Osteocyte (in vitro differentiated cells): ENCODE measurements at regions not wholly inside any gene's neighbourhood (a gene's known extent, or its start where the extent isn't known, plus 50 kb on each side); places are given as distances from the start of the nearest gene placed in this dataset.
A peak's percentile ranks its signal among the peaks of the same experiment; 100 is the strongest.

ENCODE experiments used
- DNase-seq: peaks from one replicate; pipeline ENCODE4 v3.0.0; 2021; ENCODE audit warnings: mixed read lengths; ENCODE audit not compliant: unreplicated experiment; ENCODE audit errors: extremely low spot score
- H3K27ac Mint-ChIP-seq: one replicate; pipeline ENCODE4 v1.8.0; 2021; ENCODE audit warnings: mild to moderate bottlenecking, mixed read lengths; ENCODE audit not compliant: unreplicated experiment
- H3K27me3 Mint-ChIP-seq: one replicate; pipeline ENCODE4 v1.8.0; 2021; ENCODE audit warnings: mixed read lengths; ENCODE audit not compliant: unreplicated experiment
- H3K36me3 Mint-ChIP-seq: one replicate; pipeline ENCODE4 v1.8.0; 2021; ENCODE audit warnings: mixed read lengths; ENCODE audit not compliant: unreplicated experiment
- H3K4me1 Mint-ChIP-seq: one replicate; pipeline ENCODE4 v1.8.0; 2021; ENCODE audit warnings: mixed read lengths; ENCODE audit not compliant: unreplicated experiment
- H3K4me3 Mint-ChIP-seq: one replicate; pipeline ENCODE4 v1.8.0; 2021; ENCODE audit warnings: mild to moderate bottlenecking, moderate library complexity, mixed read lengths; ENCODE audit not compliant: unreplicated experiment
- H3K9me3 Mint-ChIP-seq: one replicate; pipeline ENCODE4 v1.8.0; 2021; ENCODE audit warnings: mixed read lengths; ENCODE audit not compliant: unreplicated experiment
- TF ChIP-seq, protein P1 (sequence below): fragments of 200-600 bp; sonication (generic); IDR thresholded peaks from 2 replicates; pipeline ENCODE4 v1.5.0; 2021; ENCODE audit warnings: antibody characterized with exemption, mild to moderate bottlenecking, moderate library complexity

DNA sequence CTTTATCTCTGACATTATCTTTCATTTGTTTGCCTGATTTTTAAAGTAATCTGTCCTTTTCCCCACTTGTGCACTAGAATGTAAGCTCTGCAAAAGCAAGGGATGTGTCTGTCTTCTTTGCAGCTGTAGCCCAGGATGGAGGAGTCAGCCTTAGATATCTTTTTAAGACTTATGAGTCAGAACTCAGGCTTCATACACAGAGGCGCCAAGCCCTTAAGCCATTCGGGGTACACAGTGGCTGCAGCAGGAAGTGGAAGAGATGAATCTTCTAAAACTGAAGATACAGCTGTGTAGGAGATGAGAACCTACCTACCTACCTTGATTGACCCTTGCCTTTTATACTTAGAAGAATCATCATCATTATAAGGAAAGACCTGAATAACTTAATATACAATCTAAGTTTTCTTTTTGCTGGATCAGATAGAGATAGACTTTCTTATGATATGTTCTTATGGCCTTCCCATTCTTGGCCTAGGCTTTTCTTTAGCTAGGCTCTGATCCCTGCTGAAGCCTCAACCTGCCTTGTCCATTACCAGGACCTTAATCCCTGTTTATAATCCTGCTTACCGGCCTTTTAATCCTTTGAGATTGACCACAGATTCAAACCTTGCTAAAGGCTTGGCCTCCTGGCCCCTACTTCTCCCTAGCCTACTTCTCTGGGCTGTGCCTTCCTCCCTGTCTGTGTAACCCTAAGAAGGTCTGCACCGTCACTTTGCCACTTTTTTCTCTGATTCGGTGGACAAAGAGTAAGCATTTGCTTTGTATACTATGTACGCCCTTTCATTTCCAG is 304.5 kb downstream of the PRL start:
- H3K27ac Mint-ChIP-seq = no peak overlapping the region
- TF ChIP-seq, protein P1, sequence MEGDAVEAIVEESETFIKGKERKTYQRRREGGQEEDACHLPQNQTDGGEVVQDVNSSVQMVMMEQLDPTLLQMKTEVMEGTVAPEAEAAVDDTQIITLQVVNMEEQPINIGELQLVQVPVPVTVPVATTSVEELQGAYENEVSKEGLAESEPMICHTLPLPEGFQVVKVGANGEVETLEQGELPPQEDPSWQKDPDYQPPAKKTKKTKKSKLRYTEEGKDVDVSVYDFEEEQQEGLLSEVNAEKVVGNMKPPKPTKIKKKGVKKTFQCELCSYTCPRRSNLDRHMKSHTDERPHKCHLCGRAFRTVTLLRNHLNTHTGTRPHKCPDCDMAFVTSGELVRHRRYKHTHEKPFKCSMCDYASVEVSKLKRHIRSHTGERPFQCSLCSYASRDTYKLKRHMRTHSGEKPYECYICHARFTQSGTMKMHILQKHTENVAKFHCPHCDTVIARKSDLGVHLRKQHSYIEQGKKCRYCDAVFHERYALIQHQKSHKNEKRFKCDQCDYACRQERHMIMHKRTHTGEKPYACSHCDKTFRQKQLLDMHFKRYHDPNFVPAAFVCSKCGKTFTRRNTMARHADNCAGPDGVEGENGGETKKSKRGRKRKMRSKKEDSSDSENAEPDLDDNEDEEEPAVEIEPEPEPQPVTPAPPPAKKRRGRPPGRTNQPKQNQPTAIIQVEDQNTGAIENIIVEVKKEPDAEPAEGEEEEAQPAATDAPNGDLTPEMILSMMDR = no peak

DNA sequence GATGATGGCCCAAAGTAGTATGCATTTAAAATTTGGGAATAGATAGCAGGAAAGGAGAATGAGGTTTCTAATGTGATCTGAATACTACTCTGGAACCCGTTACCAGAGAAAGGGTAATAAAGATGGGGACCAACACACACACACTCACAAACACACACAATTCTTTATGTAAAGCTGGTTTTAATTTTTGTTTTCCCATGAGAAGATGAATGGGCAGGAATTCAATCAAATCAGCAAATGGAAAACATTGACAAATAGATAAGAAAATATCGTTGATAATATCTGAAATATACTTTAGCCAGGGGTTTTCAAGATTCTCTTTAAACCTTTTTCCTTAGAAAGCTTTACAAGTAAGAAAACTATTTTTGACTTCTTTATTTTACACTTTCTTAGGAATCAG is 303.0 kb downstream of the PRL start:
- Mint-ChIP-seq H3K4me3 (no peak overlapping the region), H3K27ac (no peak overlapping the region), H3K36me3 (no peaks in the 10 kb centered on the region), H3K9me3 (no peaks in the 10 kb centered on the region), H3K4me1 (peaks cover 29% of the 10 kb centered on the region), H3K27me3 (no peaks in the 10 kb centered on the region)
- DNase-seq = no peak
- TF ChIP-seq, protein P1 = no peak

More for the DNA sequence above, 304.5 kb downstream of the PRL start:
- no peaks in the 10 kb centered on the region for H3K36me3 Mint-ChIP-seq
- H3K4me3 Mint-ChIP-seq = no peak overlapping the region
- no peak for DNase-seq
- H3K4me1 Mint-ChIP-seq = peaks cover 18% of the 10 kb centered on the region
- H3K27me3 Mint-ChIP-seq = no peaks in the 10 kb centered on the region
- no peaks in the 10 kb centered on the region for H3K9me3 Mint-ChIP-seq

DNA sequence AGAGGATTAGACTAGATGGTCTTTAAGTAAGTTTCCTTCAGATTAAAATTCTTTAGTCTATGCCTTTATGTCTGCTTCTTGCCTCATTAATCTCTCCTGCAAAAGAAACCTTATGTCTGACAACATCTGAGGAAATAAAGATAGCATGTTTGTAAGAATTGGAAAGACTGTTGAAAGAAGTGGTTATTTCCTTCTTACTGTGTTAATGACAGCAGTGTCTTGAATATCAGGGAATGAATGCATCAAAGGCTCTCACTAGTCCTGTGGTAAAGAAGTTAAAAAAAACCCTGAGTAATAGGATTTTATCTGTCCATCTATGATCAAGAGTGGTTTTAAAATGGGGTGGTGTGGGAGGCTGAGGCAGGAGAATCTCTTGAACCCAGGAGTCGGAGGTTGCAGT is 302.0 kb downstream of the PRL start:
- no peak for DNase-seq
- H3K36me3 Mint-ChIP-seq = no peaks in the 10 kb centered on the region

DNA sequence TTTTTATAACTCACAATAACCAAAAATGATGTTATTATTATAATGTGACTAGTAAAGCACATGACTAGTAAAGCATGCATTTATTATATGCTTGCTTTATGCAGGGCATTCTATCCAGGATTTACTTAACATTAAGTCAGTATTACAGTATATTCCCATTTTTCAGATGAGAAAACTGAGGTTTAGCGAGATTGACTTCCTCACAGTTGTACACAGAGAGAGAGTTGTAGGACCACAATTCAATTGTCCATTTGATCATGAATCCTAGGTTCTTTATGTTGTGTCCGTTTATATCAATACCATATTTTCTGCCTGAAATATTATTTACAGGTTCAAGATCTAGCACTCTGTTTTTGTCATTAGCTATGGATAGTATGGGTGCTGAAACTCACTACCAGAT is 301.5 kb downstream of the PRL start:
- Mint-ChIP-seq H3K4me1 (peaks cover 42% of the 10 kb centered on the region), H3K9me3 (no peaks in the 10 kb centered on the region), H3K27me3 (no peaks in the 10 kb centered on the region), H3K27ac (no peak overlapping the region), H3K4me3 (no peak overlapping the region), H3K36me3 (no peaks in the 10 kb centered on the region)
- TF ChIP-seq, protein P1 = no peak
- no peak for DNase-seq

More for the DNA sequence above, 302.0 kb downstream of the PRL start:
- Mint-ChIP-seq H3K9me3 (no peaks in the 10 kb centered on the region), H3K27me3 (no peaks in the 10 kb centered on the region), H3K4me1 (peaks cover 39% of the 10 kb centered on the region), H3K27ac (no peak overlapping the region), H3K4me3 (no peak overlapping the region)
- TF ChIP-seq, protein P1 = no peak

DNA sequence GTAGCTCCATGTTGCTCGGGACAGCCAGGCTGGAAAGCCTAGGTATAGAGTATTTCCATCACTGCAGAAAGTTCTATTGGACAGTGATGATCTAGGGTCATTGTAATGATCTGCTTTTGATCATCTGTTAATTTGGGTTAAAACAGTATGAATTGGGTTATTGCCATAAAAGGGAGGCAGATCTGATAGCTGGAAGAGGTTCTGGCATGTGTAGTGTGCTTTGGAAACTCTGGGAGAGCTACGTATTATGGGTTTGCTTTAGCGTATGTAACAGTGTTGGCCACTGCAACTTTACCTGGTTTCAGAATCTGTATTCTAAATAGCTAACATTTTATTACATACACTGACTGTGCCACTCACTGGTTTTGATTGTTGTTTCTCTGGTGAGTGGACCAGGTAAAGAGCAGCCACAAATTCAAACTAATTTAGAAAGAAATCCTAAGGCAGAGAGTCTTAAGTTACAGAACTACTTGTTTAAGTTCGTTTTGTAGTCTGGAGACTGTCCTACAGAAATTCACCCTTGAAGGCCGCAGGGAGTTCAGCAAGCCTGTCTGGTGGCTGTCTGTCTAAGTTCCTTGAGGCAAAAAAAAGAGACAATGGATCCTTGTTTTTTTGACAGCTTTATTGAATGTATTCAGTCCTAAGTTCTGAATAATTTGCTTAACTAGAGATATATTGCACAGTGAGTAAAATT is 300.3 kb downstream of the PRL start:
- Mint-ChIP-seq H3K4me3 (no peak overlapping the region), H3K27ac (peak overlapping the region; percentile 64), H3K9me3 (no peaks in the 10 kb centered on the region), H3K36me3 (no peaks in the 10 kb centered on the region), H3K27me3 (no peaks in the 10 kb centered on the region), H3K4me1 (peaks cover 51% of the 10 kb centered on the region)
- TF ChIP-seq, protein P1 = no peak
- DNase-seq = no peak
